GM12891 (cell line): ENCODE measurements at regions not wholly inside any gene's neighbourhood (a gene's known extent, or its start where the extent isn't known, plus 50 kb on each side); places are given as distances from the start of the nearest gene placed in this dataset.

ENCODE experiments used
- POLR2A ChIP-seq: IDR thresholded peaks from 2 replicates; pipeline ENCODE4 v1.6.1; 2011; ENCODE audit warnings: low read depth, low read length, control low read depth
- POLR2AphosphoS5 ChIP-seq: IDR thresholded peaks from 2 replicates; pipeline ENCODE4 v1.6.1; 2011; ENCODE audit warnings: low read depth, low read length, control low read depth

- TF ChIP-seq POLR2AphosphoS5 (no peak), POLR2A (no peak)
Observed at GRCh38 chr18:75784390-75784789, 356.9 kb upstream of the SMIM21 start.
